Muscle layer of colon (tissue), 2 donors: ENCODE measurements at regions not wholly inside any gene's neighbourhood (a gene's known extent, or its start where the extent isn't known, plus 50 kb on each side); places are given as distances from the start of the nearest gene placed in this dataset.

Source experiments
- H3K27ac ChIP-seq: one replicate; pipeline ENCODE4 v1.7.0; 2013; ENCODE audit warnings: low read depth, mild to moderate bottlenecking, low read length, moderate library complexity
- H3K27me3 ChIP-seq, 2 donors: one replicate each; pipeline ENCODE4 v1.7.0; 2013; ENCODE audit warnings: low read length in 2 of 2, mild to moderate bottlenecking in 2 of 2; ENCODE audit not compliant: insufficient read depth in 2 of 2, control insufficient read depth in 1 of 2
- H3K36me3 ChIP-seq: one replicate; pipeline ENCODE4 v1.7.0; 2013; ENCODE audit warnings: mild to moderate bottlenecking, low read length; ENCODE audit not compliant: insufficient read depth
- H3K4me1 ChIP-seq: one replicate; pipeline ENCODE4 v1.7.0; 2013; ENCODE audit warnings: mild to moderate bottlenecking, low read length; ENCODE audit not compliant: insufficient read depth
- H3K4me3 ChIP-seq, 2 donors: one replicate each; pipeline ENCODE4 v1.7.0; 2013; ENCODE audit warnings: low read length in 2 of 2, low read depth in 1 of 2, mild to moderate bottlenecking in 1 of 2, moderate library complexity in 1 of 2
- H3K9ac ChIP-seq: one replicate; pipeline ENCODE4 v1.7.0; 2013; ENCODE audit warnings: low read length
- H3K9me3 ChIP-seq: one replicate; pipeline ENCODE4 v1.7.0; 2013; ENCODE audit warnings: mild to moderate bottlenecking, low read length
- donor health status: abdominal sarcoma.
- donor health status: Adenocarcinoma of cecum.

DNA sequence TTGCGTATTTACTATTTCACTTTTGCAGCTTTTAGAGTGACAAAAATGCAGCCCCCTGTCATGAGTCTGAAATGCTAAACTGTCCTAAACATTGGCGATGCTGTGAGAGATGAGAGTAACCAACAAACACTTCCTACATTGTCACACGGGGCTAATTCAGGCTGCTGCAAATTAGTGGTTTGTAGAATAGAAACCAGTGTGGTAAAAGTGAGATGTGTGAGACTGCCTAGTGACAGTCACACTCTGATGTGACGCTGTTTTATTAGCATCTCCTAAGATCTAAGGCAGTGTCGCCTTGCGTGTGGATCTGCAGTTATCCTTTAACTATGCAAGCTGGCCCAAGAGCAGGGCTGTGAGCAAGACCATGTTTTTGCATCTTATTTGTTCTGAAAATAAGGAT is 800.2 kb upstream of the TENM3 start:
- H3K4me3 ChIP-seq = no peak overlapping the region
- no peaks in the 10 kb centered on the region for H3K9me3 ChIP-seq
- H3K27me3 ChIP-seq = no peaks in the 10 kb centered on the region
- no peak overlapping the region for H3K27ac ChIP-seq
- no peak overlapping the region for H3K9ac ChIP-seq
- no peaks in the 10 kb centered on the region for H3K4me1 ChIP-seq
- no peaks in the 10 kb centered on the region for H3K36me3 ChIP-seq

DNA sequence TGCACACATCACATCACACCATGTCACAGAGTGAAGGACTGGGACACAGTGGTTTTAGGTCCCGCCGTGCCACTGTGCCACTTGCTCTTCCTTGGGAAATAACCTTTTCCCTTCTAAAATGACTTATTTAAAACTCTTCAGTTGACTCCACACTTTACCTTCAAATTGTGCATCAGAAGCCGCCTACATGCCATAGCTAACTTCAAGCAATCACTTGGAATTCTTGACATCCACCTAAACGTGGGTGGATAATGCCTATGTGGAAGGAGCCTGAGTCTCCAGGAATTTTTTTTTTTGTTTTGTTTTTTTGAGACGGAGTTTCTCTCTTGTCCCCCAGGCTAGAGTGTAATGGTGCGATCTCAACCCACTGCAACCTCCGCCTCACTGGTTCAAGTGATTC is 777.4 kb upstream of the TENM3 start:
- H3K4me3 ChIP-seq = no peak overlapping the region
- H3K36me3 ChIP-seq = no peaks in the 10 kb centered on the region
- H3K27ac ChIP-seq = no peak overlapping the region
- H3K9me3 ChIP-seq = no peaks in the 10 kb centered on the region
- H3K4me1 ChIP-seq = no peaks in the 10 kb centered on the region
- H3K27me3 ChIP-seq = no peaks in the 10 kb centered on the region
- H3K9ac ChIP-seq = no peak overlapping the region

DNA sequence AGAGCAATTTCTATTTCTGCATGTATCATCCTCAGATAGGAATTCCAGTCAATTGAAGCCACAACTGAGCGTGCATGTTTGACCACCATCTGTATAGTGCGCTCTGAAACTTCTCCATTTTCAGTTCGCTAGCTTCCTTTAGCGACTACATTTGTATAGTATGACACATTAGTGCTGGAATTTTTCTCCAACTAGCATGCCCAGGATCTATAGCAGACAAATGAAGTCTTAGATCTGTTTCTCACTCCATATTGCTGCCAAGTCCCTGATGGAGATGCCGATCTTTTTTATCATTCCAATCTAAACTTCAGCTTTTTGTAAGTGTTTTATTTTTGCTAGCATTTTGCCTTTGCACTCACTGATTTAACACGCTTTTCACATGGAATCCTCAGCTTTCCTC is 774.8 kb upstream of the TENM3 start:
- no peaks in the 10 kb centered on the region for H3K27me3 ChIP-seq
- H3K27ac ChIP-seq = no peak overlapping the region
- H3K36me3 ChIP-seq = no peaks in the 10 kb centered on the region
- H3K9ac ChIP-seq = no peak overlapping the region
- H3K4me1 ChIP-seq = no peaks in the 10 kb centered on the region
- H3K4me3 ChIP-seq = no peak overlapping the region
- H3K9me3 ChIP-seq = no peaks in the 10 kb centered on the region

DNA sequence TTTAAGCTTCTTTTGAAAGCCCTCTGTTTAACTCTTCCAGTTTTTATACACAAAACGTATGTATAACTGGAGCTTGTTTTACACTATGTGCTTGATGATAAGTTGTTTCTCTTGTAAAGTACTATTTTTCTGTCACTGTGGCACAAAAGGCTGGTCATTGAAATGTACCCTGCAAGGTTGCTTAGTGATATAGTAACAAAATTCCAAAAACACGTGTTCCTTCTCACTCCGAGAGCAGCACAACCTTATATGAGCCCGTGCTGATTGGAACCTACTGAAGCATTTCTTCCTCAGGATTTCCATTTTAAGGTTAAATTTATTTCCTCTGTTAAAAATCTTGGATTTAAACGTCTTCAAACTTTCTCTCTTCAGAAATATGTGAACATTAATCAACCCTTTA is 772.9 kb upstream of the TENM3 start:
- Histone ChIP-seq H3K4me1 (no peaks in the 10 kb centered on the region), H3K36me3 (no peaks in the 10 kb centered on the region)

DNA sequence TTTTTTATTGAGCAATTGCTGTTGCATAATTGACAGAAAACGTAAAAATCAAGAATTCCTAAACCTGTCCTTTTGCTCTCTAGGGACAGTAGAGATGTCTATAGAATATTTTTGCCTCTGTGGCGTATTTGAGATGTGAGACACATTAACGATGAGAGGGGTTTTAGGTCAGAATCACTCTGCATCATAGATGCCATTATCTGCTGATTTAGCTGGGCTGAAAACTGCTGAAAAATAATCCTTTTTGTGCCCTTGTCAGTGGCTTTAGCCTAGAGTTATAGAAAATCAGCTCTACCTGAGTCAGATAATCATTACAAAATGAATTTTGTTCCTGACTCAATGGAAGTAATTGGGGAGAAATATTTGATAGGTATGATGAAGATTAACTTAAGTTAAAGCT is 767.8 kb upstream of the TENM3 start:
- no peak overlapping the region for H3K27ac ChIP-seq
- no peak overlapping the region for H3K9ac ChIP-seq
- no peaks in the 10 kb centered on the region for H3K27me3 ChIP-seq
- H3K4me3 ChIP-seq = no peak overlapping the region
- H3K9me3 ChIP-seq = no peaks in the 10 kb centered on the region
- no peaks in the 10 kb centered on the region for H3K4me1 ChIP-seq
- no peaks in the 10 kb centered on the region for H3K36me3 ChIP-seq

More for the DNA sequence above, 772.9 kb upstream of the TENM3 start:
- Histone ChIP-seq H3K9ac (no peak overlapping the region), H3K4me3 (no peak overlapping the region), H3K9me3 (no peaks in the 10 kb centered on the region), H3K27me3 (no peaks in the 10 kb centered on the region), H3K27ac (no peak overlapping the region)

DNA sequence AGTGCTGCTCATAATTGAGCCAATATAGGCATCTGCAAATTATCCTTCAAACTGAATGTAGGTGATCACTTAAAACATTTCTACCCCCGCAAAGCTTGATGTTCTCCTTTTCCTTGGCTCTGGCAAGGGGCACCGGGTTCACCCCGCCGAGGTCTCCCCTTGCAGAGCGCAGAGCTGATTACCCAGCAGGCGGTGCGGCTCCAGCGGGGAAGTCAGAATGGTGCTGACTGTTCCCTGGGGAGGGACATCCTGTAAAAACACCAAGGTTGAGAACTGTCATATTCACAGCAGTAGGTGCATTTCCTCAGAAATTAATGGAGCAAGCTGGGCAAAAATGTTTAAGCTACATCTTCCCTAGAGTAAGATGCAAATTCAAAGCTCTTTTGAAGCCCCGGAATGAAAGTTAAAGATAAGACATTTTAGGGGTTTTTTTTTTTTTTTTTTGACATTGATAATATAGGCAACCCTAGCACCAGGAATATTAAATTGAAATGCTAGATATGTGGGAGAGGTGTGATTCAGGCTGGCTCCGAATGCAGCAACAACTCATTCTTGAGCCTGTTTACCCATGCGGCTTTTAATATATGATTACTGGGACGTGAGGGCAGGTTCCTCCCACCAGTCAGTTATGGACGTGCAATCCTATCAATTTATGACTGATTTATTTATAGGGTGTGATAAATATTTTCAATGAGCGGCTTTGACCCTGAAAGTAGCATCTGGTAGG is 767.3 kb upstream of the TENM3 start:
- Histone ChIP-seq H3K9me3 (no peaks in the 10 kb centered on the region), H3K9ac (no peak overlapping the region), H3K4me1 (no peaks in the 10 kb centered on the region), H3K27ac (no peak overlapping the region), H3K27me3 (no peaks in the 10 kb centered on the region), H3K4me3 (no peak overlapping the region), H3K36me3 (no peaks in the 10 kb centered on the region)

DNA sequence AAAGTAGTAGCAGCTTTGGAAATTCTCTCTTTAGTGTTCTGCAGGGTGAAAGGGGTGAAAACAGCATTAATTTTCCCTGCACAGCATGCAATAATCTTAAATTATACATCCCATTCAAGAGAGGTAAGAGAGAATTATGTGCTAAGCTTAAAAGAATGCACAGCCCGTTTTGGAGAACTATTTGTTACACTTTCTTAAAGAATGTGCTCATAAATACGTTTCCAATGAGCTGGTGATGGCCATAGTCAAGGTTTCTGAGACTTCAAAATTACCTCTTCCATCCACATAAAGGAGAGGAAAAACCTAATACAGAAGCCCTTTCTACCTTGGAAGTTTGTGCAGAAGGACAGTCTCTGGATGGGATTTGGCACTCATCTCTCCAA is 766.7 kb upstream of the TENM3 start:
- no peak overlapping the region for H3K9ac ChIP-seq
- H3K36me3 ChIP-seq = no peaks in the 10 kb centered on the region
- no peaks in the 10 kb centered on the region for H3K4me1 ChIP-seq
- no peak overlapping the region for H3K4me3 ChIP-seq
- H3K27me3 ChIP-seq = no peaks in the 10 kb centered on the region
- no peaks in the 10 kb centered on the region for H3K9me3 ChIP-seq
- no peak overlapping the region for H3K27ac ChIP-seq

DNA sequence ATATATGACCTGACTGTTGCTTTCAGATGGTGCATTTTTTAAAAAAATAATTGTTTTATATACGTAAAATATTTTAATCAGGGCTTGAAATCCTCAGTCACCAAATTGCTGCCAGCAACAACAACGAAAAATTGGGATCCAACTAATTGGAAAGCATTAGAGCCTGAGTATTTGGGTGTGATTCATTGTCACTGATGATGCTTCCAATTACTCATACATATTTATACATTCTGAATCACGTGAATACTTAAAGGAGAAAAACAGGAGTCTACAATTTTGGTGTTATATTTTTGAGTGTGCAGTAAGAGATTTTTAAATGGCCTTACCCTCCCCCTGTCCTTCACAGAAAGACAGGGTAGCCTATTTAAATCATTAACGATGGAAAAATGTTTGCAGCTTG is 765.6 kb upstream of the TENM3 start:
- Histone ChIP-seq H3K9me3 (no peaks in the 10 kb centered on the region), H3K27ac (no peak overlapping the region), H3K27me3 (no peaks in the 10 kb centered on the region), H3K4me3 (no peak overlapping the region), H3K4me1 (no peaks in the 10 kb centered on the region), H3K9ac (no peak overlapping the region), H3K36me3 (no peaks in the 10 kb centered on the region)

DNA sequence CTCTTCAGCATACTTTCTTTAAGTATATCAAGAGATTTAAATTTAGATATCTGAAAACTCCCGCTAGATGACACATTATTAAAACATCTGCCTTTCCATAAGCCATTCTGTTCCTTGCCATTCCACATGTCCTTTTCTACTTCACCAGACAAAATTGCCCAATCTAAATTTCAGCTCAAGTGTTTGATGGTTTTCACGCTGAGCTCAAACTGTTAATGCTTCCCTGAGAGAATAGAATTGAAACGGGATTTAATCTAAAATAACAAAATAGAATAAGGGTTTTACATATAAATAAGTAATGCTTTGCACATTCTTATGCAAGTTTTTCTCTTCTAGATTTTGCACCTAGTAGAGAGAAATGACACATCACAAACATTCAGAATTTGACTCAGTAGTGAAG is 764.5 kb upstream of the TENM3 start:
- no peak overlapping the region for H3K9ac ChIP-seq
- H3K27me3 ChIP-seq = no peaks in the 10 kb centered on the region
- H3K27ac ChIP-seq = no peak overlapping the region
- H3K9me3 ChIP-seq = no peaks in the 10 kb centered on the region
- H3K4me1 ChIP-seq = no peaks in the 10 kb centered on the region
- H3K4me3 ChIP-seq = no peak overlapping the region
- H3K36me3 ChIP-seq = no peaks in the 10 kb centered on the region

DNA sequence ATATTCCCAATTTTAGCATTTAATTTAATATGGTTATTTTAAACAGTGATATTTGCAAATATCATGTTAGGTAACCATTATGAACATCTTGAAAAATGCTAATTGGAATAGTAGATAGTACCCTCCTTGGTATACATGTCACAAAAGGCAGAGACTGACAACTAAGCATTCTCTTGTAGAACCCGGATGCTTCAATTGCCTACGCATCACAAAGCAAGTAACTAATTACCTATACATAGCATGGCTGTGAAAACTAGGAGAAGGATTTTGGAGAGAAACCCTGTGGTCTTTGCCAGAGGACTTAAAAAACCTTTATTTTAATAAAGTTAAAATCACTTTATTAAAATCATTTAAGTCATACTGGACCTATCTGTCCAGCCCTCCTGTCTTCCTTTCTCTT is 764.1 kb upstream of the TENM3 start:
- Histone ChIP-seq H3K4me1 (no peaks in the 10 kb centered on the region), H3K9me3 (no peaks in the 10 kb centered on the region), H3K27me3 (no peaks in the 10 kb centered on the region), H3K4me3 (no peak overlapping the region), H3K36me3 (no peaks in the 10 kb centered on the region), H3K27ac (no peak overlapping the region), H3K9ac (no peak overlapping the region)

DNA sequence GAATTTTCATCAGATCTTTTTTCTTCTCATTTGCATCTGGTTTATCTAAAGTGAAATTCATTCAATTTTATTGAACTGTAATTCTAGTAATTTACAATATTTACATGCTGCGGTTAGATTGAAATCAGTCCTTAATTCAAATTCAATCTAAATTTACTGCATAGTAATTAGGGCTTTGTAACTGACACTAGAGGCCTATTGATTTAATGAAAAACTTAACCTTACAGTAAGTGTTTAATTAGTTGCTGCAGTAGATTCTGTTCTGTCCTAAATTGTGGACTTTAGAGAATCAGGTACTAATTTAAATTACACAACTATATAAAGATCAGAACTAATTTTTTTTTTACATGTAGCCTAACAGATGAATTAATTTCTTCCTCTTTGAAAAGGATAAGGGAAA is 758.8 kb upstream of the TENM3 start:
- H3K9me3 ChIP-seq = no peaks in the 10 kb centered on the region
- no peak overlapping the region for H3K4me3 ChIP-seq
- no peaks in the 10 kb centered on the region for H3K4me1 ChIP-seq
- H3K9ac ChIP-seq = no peak overlapping the region
- H3K36me3 ChIP-seq = no peaks in the 10 kb centered on the region
- no peaks in the 10 kb centered on the region for H3K27me3 ChIP-seq
- H3K27ac ChIP-seq = no peak overlapping the region

DNA sequence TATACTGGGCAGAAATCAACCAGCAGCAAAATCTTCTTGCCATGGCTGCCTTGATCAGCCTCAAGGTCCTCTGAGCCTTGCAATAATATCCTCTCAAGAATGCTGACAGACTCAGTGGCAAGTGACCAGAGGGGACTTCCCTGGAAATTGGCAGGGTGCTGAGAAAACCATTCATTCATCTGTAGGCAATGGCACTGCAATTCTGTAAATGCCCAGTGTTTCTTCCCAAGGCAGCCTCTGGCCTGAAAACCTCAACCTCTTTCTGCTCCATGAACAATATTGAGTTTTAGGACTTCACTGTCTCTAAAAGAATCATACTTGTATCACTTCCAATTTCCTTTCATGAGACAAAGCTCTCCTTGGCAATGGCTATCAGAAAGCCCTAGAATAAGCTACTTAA is 754.3 kb upstream of the TENM3 start:
- Histone ChIP-seq H3K4me1 (no peaks in the 10 kb centered on the region), H3K4me3 (no peak overlapping the region), H3K9ac (no peak overlapping the region), H3K27me3 (no peaks in the 10 kb centered on the region), H3K27ac (no peak overlapping the region), H3K36me3 (no peaks in the 10 kb centered on the region), H3K9me3 (no peaks in the 10 kb centered on the region)
